Right atrium auricular region (tissue), 2 donors: ENCODE measurements at regions not wholly inside any gene's neighbourhood (a gene's known extent, or its start where the extent isn't known, plus 50 kb on each side); places are given as distances from the start of the nearest gene placed in this dataset.

Source experiments
- DNase-seq: peaks from one replicate; pipeline ENCODE4 v3.0.0-alpha.2; 2019; ENCODE audit warnings: low spot score
- H3K27ac ChIP-seq, 2 donors: fragments of 200-600 bp; sonication (generic); 1 replicate in 1 of 2; 2 replicates in 1 of 2; pipeline ENCODE4 v1.5.1; 2016 to 2019
- H3K27me3 ChIP-seq, 2 donors: fragments of 200-600 bp; sonication (generic); one replicate each; pipeline versions ENCODE4 v1.5.1 to v1.6.0; 2017 to 2019
- H3K36me3 ChIP-seq: fragments of 200-600 bp; sonication (generic); one replicate; pipeline ENCODE4 v1.5.1; 2016
- H3K4me1 ChIP-seq, 2 donors: fragments of 200-600 bp; sonication (generic); one replicate each; pipeline versions ENCODE4 v1.5.1 to v1.6.0; 2017 to 2019
- H3K4me3 ChIP-seq, 2 donors: fragments of 200-600 bp; sonication (generic); 1 replicate in 1 of 2; 2 replicates in 1 of 2; pipeline ENCODE4 v1.5.1; 2017 to 2019; ENCODE audit warnings: mild to moderate bottlenecking in 1 of 2, moderate library complexity in 1 of 2
- H3K9me3 ChIP-seq, 2 donors: fragments of 200-600 bp; sonication (generic); one replicate each; pipeline ENCODE4 v1.5.1; 2019
- TF ChIP-seq, protein P1 (sequence below), 2 donors: fragments of 200-600 bp; sonication (generic); IDR thresholded peaks; one replicate each; pipeline ENCODE4 v1.5.1; 2019; ENCODE audit warnings: antibody characterized with exemption in 2 of 2

DNA sequence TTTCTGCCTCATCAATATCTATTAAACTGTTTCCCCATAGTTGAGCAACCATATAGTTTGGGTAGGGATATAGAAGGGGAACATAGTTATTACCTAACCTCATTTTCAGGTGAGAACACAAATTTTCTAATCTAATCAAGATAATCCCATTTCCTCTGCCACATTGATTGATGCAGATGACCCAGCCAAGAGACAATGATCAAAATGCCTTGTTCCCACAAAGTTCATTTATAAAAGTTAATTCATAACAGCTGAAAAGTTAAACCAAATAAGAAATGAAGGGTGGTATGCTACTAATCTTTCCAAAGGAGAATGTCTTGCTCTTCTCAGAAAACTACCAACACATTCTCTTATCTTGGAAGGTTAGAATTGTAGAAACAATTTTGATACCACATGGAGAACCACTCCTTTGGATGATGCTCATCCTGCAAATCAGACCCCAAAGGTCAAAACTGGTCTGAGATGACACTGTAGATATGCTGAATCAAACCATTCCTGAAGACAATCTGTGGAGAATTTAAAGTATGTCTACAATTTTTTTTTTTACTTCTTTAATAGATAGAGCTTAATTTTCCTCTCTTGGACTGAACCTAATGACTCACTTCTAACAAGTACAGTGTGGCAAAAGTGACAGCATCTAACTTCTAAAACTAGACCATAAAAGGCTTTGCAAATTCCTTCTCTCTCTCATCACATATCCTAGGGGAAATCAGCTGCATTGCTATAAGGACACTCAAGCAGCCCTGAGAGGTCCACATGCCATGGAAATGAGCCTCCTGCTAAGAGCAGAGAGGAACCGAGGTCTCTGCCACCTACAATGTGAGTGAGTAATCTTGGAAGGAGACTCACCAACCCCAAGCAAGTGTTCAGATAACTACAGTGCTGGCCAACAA, 586.7 kb upstream of the TUSC1 start:
- Histone ChIP-seq H3K9me3 (no peaks in the 10 kb centered on the region), H3K4me1 (no peaks in the 10 kb centered on the region), H3K27ac (no peak overlapping the region), H3K27me3 (no peaks in the 10 kb centered on the region), H3K4me3 (no peak overlapping the region), H3K36me3 (no peaks in the 10 kb centered on the region)
- TF ChIP-seq, protein P1, sequence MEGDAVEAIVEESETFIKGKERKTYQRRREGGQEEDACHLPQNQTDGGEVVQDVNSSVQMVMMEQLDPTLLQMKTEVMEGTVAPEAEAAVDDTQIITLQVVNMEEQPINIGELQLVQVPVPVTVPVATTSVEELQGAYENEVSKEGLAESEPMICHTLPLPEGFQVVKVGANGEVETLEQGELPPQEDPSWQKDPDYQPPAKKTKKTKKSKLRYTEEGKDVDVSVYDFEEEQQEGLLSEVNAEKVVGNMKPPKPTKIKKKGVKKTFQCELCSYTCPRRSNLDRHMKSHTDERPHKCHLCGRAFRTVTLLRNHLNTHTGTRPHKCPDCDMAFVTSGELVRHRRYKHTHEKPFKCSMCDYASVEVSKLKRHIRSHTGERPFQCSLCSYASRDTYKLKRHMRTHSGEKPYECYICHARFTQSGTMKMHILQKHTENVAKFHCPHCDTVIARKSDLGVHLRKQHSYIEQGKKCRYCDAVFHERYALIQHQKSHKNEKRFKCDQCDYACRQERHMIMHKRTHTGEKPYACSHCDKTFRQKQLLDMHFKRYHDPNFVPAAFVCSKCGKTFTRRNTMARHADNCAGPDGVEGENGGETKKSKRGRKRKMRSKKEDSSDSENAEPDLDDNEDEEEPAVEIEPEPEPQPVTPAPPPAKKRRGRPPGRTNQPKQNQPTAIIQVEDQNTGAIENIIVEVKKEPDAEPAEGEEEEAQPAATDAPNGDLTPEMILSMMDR (IDR thresholded peaks at IDR 0.05) = no peak
- no peak for DNase-seq

DNA sequence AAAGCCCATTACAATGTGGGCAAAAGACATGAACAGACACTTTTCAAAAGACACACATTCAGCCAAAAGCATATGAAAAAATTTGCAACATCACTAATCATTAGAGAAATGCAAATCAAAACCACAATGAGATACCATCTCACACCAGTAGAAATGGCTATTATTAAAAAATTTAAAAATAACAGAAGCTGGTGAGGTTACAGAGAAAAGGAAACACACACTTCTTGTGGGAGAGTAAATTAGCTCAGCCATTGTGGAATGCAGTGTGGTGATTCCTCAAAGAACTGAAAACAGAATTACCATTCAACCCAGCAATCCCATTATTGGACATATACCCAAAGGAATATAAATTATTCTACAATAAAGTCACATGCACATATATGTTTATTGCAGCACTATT, 585.2 kb upstream of the TUSC1 start:
- Histone ChIP-seq H3K4me1 (no peaks in the 10 kb centered on the region), H3K9me3 (no peaks in the 10 kb centered on the region), H3K27ac (no peak overlapping the region), H3K36me3 (no peaks in the 10 kb centered on the region), H3K4me3 (no peak overlapping the region), H3K27me3 (no peaks in the 10 kb centered on the region)
- no peak for DNase-seq
- TF ChIP-seq, protein P1 (IDR thresholded peaks at IDR 0.05) = no peak

DNA sequence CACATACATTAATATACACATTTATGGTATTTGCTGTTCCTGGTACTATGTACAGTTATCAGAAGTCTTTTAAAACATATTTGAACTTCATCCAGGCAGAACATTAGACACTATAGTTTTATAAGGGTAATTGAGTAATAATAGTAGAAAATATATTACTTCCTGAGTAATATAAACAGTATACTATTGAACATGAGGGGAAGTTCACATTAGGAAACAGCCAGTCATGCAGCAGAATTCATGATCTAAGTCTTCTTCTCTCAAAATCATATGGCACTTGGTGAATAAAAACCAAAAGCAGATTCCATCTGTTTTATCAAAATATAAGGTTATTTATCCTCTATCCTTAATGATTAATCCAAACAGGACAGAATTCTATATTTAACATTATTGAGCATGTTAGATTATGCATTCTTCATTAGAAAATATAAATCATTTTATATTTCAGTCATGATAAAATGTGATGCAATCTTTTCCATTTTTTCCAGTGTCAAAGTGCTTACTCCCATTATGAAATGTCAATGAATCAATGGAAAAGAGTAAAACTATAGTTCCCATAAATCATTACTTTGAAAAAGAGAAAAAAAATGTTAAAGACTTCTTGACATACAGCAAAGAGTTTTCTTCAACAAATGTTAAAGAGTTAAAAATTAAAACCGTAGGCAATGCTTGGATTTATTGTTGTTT, 584.3 kb upstream of the TUSC1 start:
- no peaks in the 10 kb centered on the region for H3K9me3 ChIP-seq
- H3K27ac ChIP-seq = no peak overlapping the region
- DNase-seq = no peak
- H3K27me3 ChIP-seq = no peaks in the 10 kb centered on the region
- H3K4me1 ChIP-seq = no peaks in the 10 kb centered on the region
- no peak overlapping the region for H3K4me3 ChIP-seq
- TF ChIP-seq, protein P1 (IDR thresholded peaks at IDR 0.05) = no peak
- H3K36me3 ChIP-seq = no peaks in the 10 kb centered on the region

DNA sequence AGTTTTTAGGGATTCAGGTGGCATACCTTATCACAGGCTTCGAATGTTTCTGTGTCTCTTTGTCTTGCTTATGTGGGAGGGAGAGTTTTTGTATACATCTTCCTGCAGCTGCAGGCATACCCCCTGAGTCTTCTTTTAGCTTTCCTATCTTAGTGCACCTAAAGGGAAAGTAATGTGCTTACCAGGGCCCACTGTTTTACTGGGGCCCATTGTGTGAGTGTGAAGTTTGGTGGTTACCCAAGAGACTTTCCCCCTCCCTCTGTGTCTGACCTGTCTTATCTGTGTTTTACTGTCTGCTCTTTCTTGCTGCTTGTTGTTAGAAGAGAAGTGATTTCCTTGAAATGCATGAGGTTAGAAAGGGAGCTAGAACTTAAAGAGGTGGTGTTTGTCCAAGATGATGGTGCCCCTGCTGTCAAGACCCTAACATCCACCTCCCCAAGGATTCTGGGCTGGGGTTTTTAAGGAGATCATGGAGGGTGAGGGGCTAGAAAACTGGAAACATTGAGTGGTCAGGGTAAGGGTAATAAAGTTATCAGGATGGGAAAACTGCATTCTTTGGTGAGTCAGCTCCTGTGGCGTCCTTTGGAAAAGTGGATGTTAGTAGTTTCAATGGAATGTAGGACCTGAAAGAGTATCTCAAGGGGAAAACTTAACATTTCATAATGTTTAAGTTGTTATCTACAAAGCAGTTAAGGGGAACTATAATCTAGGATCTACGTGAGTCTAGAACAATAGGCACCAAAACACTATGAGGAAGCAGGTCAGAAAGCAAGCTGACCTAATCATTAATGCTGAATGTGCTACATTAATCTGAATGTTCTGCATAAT, 583.5 kb upstream of the TUSC1 start:
- H3K4me1 ChIP-seq = no peaks in the 10 kb centered on the region
- no peaks in the 10 kb centered on the region for H3K27me3 ChIP-seq
- no peaks in the 10 kb centered on the region for H3K36me3 ChIP-seq
- H3K27ac ChIP-seq = no peak overlapping the region
- H3K4me3 ChIP-seq = no peak overlapping the region
- TF ChIP-seq, protein P1 (IDR thresholded peaks at IDR 0.05) = no peak
- DNase-seq = no peak
- no peaks in the 10 kb centered on the region for H3K9me3 ChIP-seq

DNA sequence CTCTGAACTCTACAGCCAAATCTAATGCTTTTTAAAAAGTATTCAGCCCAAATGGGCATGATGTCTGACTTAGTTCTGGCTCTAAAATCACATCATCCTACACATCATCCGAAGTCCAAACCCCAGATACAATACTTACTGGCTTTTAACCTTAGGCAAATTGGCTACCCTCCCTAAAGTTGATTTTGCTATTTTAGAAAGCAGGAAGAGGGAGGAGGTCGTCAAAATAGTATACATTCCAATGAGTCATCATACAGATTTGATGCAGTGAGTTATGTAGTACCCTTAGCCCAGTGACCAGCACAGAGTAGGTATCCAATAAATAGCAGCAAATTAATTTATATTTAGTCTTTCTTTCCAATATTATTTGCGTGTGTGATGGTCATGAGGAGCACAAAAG, 582.0 kb upstream of the TUSC1 start:
- DNase-seq = no peak
- Histone ChIP-seq H3K27ac (no peak overlapping the region), H3K4me1 (no peaks in the 10 kb centered on the region), H3K27me3 (no peaks in the 10 kb centered on the region), H3K9me3 (no peaks in the 10 kb centered on the region), H3K36me3 (no peaks in the 10 kb centered on the region), H3K4me3 (no peak overlapping the region)
- TF ChIP-seq, protein P1 (IDR thresholded peaks at IDR 0.05) = no peak
